ENCODE measurements at regions not wholly inside any gene's neighbourhood (a gene's known extent, or its start where the extent isn't known, plus 50 kb on each side); places are given as distances from the start of the nearest gene placed in this dataset.

GRCh38 chr1:224492632-224493031 is 58.0 kb upstream of the WDR26 start:
- no peak for TF ChIP-seq CTCF (IDR thresholded peaks at IDR 0.05)

GRCh38 chr1:224493269-224493668 is 58.7 kb upstream of the WDR26 start:
- intact Hi-C loops (cut with DNase I): no loop called here
- no peak for TF ChIP-seq CTCF (IDR thresholded peaks at IDR 0.05)
- DNase-seq (no peak), ATAC-seq (no peak)
- no peak overlapping the region for H3K27ac ChIP-seq
- peaks cover 9% of the 10 kb centered on the region for H3K4me1 ChIP-seq
- no peaks in the 10 kb centered on the region for H3K9me3 ChIP-seq
- H3K36me3 ChIP-seq: no peaks in the 10 kb centered on the region
- no peaks in the 10 kb centered on the region for H3K27me3 ChIP-seq
- no peak overlapping the region for H3K4me3 ChIP-seq

More at GRCh38 chr1:224492632-224493031, 58.0 kb upstream of the WDR26 start:
- H3K27ac ChIP-seq: no peak overlapping the region
- H3K36me3 ChIP-seq: no peaks in the 10 kb centered on the region
- H3K27me3 ChIP-seq: no peaks in the 10 kb centered on the region
- ATAC-seq (no peak), DNase-seq (no peak)
- peaks cover 3% of the 10 kb centered on the region for H3K4me1 ChIP-seq
- H3K9me3 ChIP-seq: no peaks in the 10 kb centered on the region
- H3K4me3 ChIP-seq: no peak overlapping the region
- intact Hi-C loops (cut with DNase I): no loop called here

- DNase-seq (no peak), ATAC-seq (no peak)
- no peak overlapping the region for H3K4me3 ChIP-seq
- H3K27me3 ChIP-seq: no peaks in the 10 kb centered on the region
- no peaks in the 10 kb centered on the region for H3K36me3 ChIP-seq
- no peaks in the 10 kb centered on the region for H3K9me3 ChIP-seq
- no peak overlapping the region for H3K27ac ChIP-seq
- intact Hi-C loops (cut with DNase I): no loop called here
- H3K4me1 ChIP-seq: peaks cover 20% of the 10 kb centered on the region
- no peak for TF ChIP-seq CTCF (IDR thresholded peaks at IDR 0.05)
Measured at GRCh38 chr1:224494343-224494742, 59.7 kb upstream of the WDR26 start.

GRCh38 chr1:224495866-224496265 is 61.3 kb upstream of the WDR26 start:
- Histone ChIP-seq H3K27ac (no peak overlapping the region), H3K9me3 (no peaks in the 10 kb centered on the region), H3K4me3 (no peak overlapping the region), H3K4me1 (peaks cover 20% of the 10 kb centered on the region), H3K27me3 (no peaks in the 10 kb centered on the region), H3K36me3 (no peaks in the 10 kb centered on the region)
- intact Hi-C loops (cut with DNase I): no loop called here
- ATAC-seq (no peak), DNase-seq (no peak)
- TF ChIP-seq CTCF (IDR thresholded peaks at IDR 0.05): no peak

GRCh38 chr1:224496826-224497225 is 62.2 kb upstream of the WDR26 start:
- DNase-seq (no peak), ATAC-seq (no peak)
- Histone ChIP-seq H3K27ac (no peak overlapping the region), H3K4me3 (no peak overlapping the region), H3K4me1 (peaks cover 20% of the 10 kb centered on the region), H3K27me3 (no peaks in the 10 kb centered on the region), H3K36me3 (no peaks in the 10 kb centered on the region), H3K9me3 (no peaks in the 10 kb centered on the region)
- intact Hi-C loops (cut with DNase I): no loop called here
- TF ChIP-seq CTCF (IDR thresholded peaks at IDR 0.05): no peak

Data from upper lobe of right lung (tissue), 1 donor.